ENCODE measurements at regions not wholly inside any gene's neighbourhood (a gene's known extent, or its start where the extent isn't known, plus 50 kb on each side); places are given as distances from the start of the nearest gene placed in this dataset.

DNA sequence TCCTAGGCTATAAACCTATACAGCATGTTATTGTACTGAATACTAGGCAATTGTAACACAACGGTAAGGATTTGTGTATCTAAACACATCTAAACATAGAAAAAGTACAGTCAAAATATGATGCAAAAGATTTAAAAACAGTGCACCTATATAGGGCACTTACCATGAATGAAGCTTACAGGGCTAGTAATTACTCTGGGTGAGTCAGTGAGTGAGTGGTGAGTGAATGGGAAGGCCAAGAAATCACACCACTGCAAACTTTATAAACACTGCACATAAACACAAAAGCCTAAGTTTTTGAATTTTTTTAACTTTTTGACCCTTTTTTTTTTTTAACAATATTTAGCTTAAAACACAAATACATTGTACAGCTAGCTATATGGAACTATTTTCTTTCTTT is 204.7 kb upstream of the CTNNB1 start:
- H3K4me3 ChIP-seq (ENCODE audit: extremely low read depth in 1 of 4, insufficient read depth in 2 of 4, low read depth in 3 of 4, low read length in 4 of 4) = no peak overlapping the region
- H3K23me2 ChIP-seq (ENCODE audit: low read depth, low read length) = no peaks in the 10 kb centered on the region
- no peak overlapping the region for H2BK12ac ChIP-seq (ENCODE audit: low read depth, low read length)
- H3K56ac ChIP-seq (replicated peaks; ENCODE audit: insufficient read length, low read depth, low read length) = no peak overlapping the region
- no peak overlapping the region for H3K23ac ChIP-seq (ENCODE audit: insufficient read length)
- H3K14ac ChIP-seq (ENCODE audit: insufficient read length) = no peak overlapping the region
- H3K4me1 ChIP-seq (replicated peaks in 1 of 4; ENCODE audit: control insufficient read depth in 3 of 4, insufficient read depth in 4 of 4, low read length in 3 of 4) = peaks cover 0 to 13% (median 12%) of the 10 kb centered on the region in 4 experiments; a peak in 5 of 7 replicates
- H2BK20ac ChIP-seq (ENCODE audit: low read length) = no peak overlapping the region
- no peak overlapping the region for H4K91ac ChIP-seq (replicated peaks; ENCODE audit: insufficient read length, low read length)
- H2AFZ ChIP-seq (ENCODE audit: low read length) = no peak overlapping the region
- CTCF ChIA-PET (ENCODE audit: partially characterized antibody) = interaction anchor here (0.6 to 0.8 kb wide), 3 partner anchors 10 to 266 kb away, joined by 3 read pairs; no protein-coding TSS in a partner anchor
- TF ChIP-seq SP4 (IDR thresholded peaks at IDR 0.05; ENCODE audit: low read length) (no peak), CTBP2 (IDR thresholded peaks at IDR 0.05; ENCODE audit: borderline replicate concordance, insufficient read depth, insufficient read length, low read length) (no peak), YY1 (IDR thresholded peaks at IDR 0.05; ENCODE audit: low read depth, low read length) (no peak), SRF (IDR thresholded peaks at IDR 0.05; ENCODE audit: low read depth, low read length) (no peak), TAF1 (IDR thresholded peaks at IDR 0.05; ENCODE audit: low read depth, low read length) (no peak)
- TF ChIP-seq, protein P1, sequence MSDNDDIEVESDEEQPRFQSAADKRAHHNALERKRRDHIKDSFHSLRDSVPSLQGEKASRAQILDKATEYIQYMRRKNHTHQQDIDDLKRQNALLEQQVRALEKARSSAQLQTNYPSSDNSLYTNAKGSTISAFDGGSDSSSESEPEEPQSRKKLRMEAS (IDR thresholded peaks at IDR 0.05) = no peak
- no peak overlapping the region for H3K9ac ChIP-seq (replicated peaks in 1 of 4; ENCODE audit: extremely low read depth in 1 of 4, low read depth in 3 of 4, low read length in 3 of 4)
- H3K79me1 ChIP-seq (ENCODE audit: low read depth, low read length) = no peaks in the 10 kb centered on the region
- 35% methylated on average over 1 of the region's 1 CpG; no CpG with 5 or more reads in 1 of the 2 experiments for WGBS, 2 experiments (ENCODE audit: extremely low coverage in 1 of 2, insufficient coverage in 1 of 2, insufficient read length in 1 of 2, insufficient replicate concordance in 2 of 2, low coverage in 1 of 2, low lambda C conversion rate in 2 of 2, missing lambda C conversion rate in 1 of 2)
- DNase-seq (ENCODE audit: low read depth in 1 of 2, low spot score in 2 of 2) = no peak
- no peak overlapping the region for H4K8ac ChIP-seq (ENCODE audit: extremely low read depth, insufficient read depth, low read length)
- H3K27ac ChIP-seq (ENCODE audit: low read depth, low read length) = no peak overlapping the region
- H2AK5ac ChIP-seq (ENCODE audit: low read depth, low read length) = no peak overlapping the region
- no peak overlapping the region for H2BK15ac ChIP-seq (ENCODE audit: low read length)
- no peak overlapping the region for H3K4me2 ChIP-seq (ENCODE audit: insufficient read depth in 1 of 2, low read depth in 2 of 2, low read length in 2 of 2)
- H3K9me3 ChIP-seq (ENCODE audit: insufficient read depth in 2 of 2, low read depth in 1 of 2, low read length in 1 of 2) = no peaks in the 10 kb centered on the region
- no peak overlapping the region for H4K5ac ChIP-seq (ENCODE audit: insufficient read length, low read depth, low read length)
- H2BK120ac ChIP-seq (replicated peaks; ENCODE audit: low read depth, low read length) = no peak overlapping the region
- H3K4ac ChIP-seq (replicated peaks; ENCODE audit: insufficient read length, low read depth, low read length) = no peak overlapping the region
- FAIRE-seq = no peak
- no peaks in the 10 kb centered on the region for H3K27me3 ChIP-seq (replicated peaks in 1 of 4; ENCODE audit: control insufficient read depth in 3 of 4, extremely low read depth in 1 of 4, insufficient read depth in 3 of 4, low read length in 3 of 4)
- no peak overlapping the region for H2BK5ac ChIP-seq (ENCODE audit: low read depth, low read length)
- no peaks in the 10 kb centered on the region for H4K20me1 ChIP-seq (replicated peaks in 1 of 2; ENCODE audit: control insufficient read depth in 1 of 2, insufficient read depth in 2 of 2, low read length in 2 of 2)
- no peaks in the 10 kb centered on the region for H3K36me3 ChIP-seq (ENCODE audit: control insufficient read depth in 2 of 4, insufficient read depth in 4 of 4, low read length in 3 of 4)
- no peaks in the 10 kb centered on the region for H3K79me2 ChIP-seq (ENCODE audit: control insufficient read depth in 1 of 2, insufficient read depth in 2 of 2, low read length in 2 of 2)
- no peak overlapping the region for H3K18ac ChIP-seq (ENCODE audit: extremely low read depth, low read length)
- POLR2A ChIA-PET (ENCODE audit: partially characterized antibody) = no interaction called here
